ENCODE measurements at regions not wholly inside any gene's neighbourhood (a gene's known extent, or its start where the extent isn't known, plus 50 kb on each side); places are given as distances from the start of the nearest gene placed in this dataset.

GRCh38 chrX:44058339-44058738 lies 85.1 kb upstream of the NDP start:
- no peak for TF ChIP-seq CTCF (IDR thresholded peaks at IDR 0.05)
- no peak for TF ChIP-seq POLR2AphosphoS5 (IDR thresholded peaks at IDR 0.05)
- TF ChIP-seq POLR2A (IDR thresholded peaks at IDR 0.05) = no peak

Data from upper lobe of left lung (tissue), 4 donors.